SJSA1 (cell line): ENCODE measurements at regions not wholly inside any gene's neighbourhood (a gene's known extent, or its start where the extent isn't known, plus 50 kb on each side); places are given as distances from the start of the nearest gene placed in this dataset.
A peak's percentile ranks its signal among the peaks of the same experiment; 100 is the strongest.

Experiments used
- DNase-seq, 2 experiments: peaks; one replicate each; pipeline ENCODE4 v3.0.0-alpha.2; 2015 to 2020; ENCODE audit warnings: low spot score in 2 of 2, low read depth in 1 of 2
- H3K27ac ChIP-seq: fragments of 250-450 bp; sonication (Bioruptor Pico); 2 replicates; pipeline ENCODE4 v1.5.1; 2020; ENCODE audit warnings: mild to moderate bottlenecking, moderate library complexity
- H3K27me3 ChIP-seq: fragments of 250-450 bp; sonication (Bioruptor Pico); replicated peaks from 2 replicates; pipeline ENCODE4 v1.5.1; 2020; ENCODE audit warnings: mild to moderate bottlenecking, moderate library complexity
- H3K36me3 ChIP-seq: fragments of 250-450 bp; sonication (Bioruptor Pico); 2 replicates; pipeline ENCODE4 v1.5.1; 2020; ENCODE audit warnings: mild to moderate bottlenecking
- H3K4me1 ChIP-seq: fragments of 250-450 bp; sonication (Bioruptor Pico); replicated peaks from 2 replicates; pipeline ENCODE4 v1.6.1; 2021; ENCODE audit warnings: mild to moderate bottlenecking
- H3K4me3 ChIP-seq: fragments of 250-450 bp; sonication (Bioruptor Pico); 2 replicates; pipeline ENCODE4 v1.5.1; 2020; ENCODE audit warnings: mild to moderate bottlenecking
- H3K9me3 ChIP-seq: fragments of 250-450 bp; sonication (Bioruptor Pico); replicated peaks from 2 replicates; pipeline ENCODE4 v1.5.1; 2020; ENCODE audit warnings: mild to moderate bottlenecking

- Histone ChIP-seq H3K36me3 (no peaks in the 10 kb centered on the region), H3K27ac (no peak overlapping the region), H3K4me1 (no peaks in the 10 kb centered on the region), H3K9me3 (no peaks in the 10 kb centered on the region), H3K4me3 (no peak overlapping the region), H3K27me3 (no peaks in the 10 kb centered on the region)
- DNase-seq, result no peak
These were observed 340.2 kb upstream of the NOVA1 start for GRCh38 chr14:26938054-26938453.

GRCh38 chr14:26939755-26940154 lies 341.9 kb upstream of the NOVA1 start:
- Histone ChIP-seq H3K27me3 (no peaks in the 10 kb centered on the region), H3K4me1 (no peaks in the 10 kb centered on the region), H3K36me3 (no peaks in the 10 kb centered on the region), H3K4me3 (no peak overlapping the region), H3K9me3 (no peaks in the 10 kb centered on the region), H3K27ac (no peak overlapping the region)
- no peak for DNase-seq

- no peak for DNase-seq
- no peaks in the 10 kb centered on the region for H3K27me3 ChIP-seq
- H3K27ac ChIP-seq, result no peak overlapping the region
- no peak overlapping the region for H3K4me3 ChIP-seq
- H3K4me1 ChIP-seq, result no peaks in the 10 kb centered on the region
- H3K9me3 ChIP-seq, result no peaks in the 10 kb centered on the region
- H3K36me3 ChIP-seq, result no peaks in the 10 kb centered on the region
These were observed 343.7 kb upstream of the NOVA1 start for GRCh38 chr14:26941521-26941920.

- Histone ChIP-seq H3K36me3 (no peaks in the 10 kb centered on the region), H3K4me1 (no peaks in the 10 kb centered on the region), H3K4me3 (no peak overlapping the region), H3K27me3 (no peaks in the 10 kb centered on the region), H3K27ac (no peak overlapping the region), H3K9me3 (no peaks in the 10 kb centered on the region)
- DNase-seq, result no peak
These were observed 349.4 kb upstream of the NOVA1 start for GRCh38 chr14:26947265-26947664.

DNA sequence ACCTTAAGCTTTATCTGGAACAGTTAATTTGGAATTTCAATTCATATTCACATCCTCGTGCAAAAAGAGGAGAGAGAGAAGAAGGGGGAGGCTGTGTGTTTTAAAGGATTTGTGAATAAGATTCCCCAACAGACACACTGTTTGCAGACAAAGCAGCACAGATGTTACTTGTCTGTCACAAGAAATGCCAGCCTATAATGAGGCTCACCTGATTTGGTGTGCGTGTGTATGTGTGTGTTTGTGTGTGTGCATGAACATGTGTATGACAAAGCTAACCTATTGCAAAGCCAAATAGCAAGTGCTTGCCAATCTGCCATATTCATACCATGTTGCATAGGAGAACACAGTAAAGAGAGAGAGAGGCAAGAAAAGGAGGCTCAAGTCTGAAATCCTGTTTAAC lies 361.6 kb upstream of the NOVA1 start:
- Histone ChIP-seq H3K27me3 (no peaks in the 10 kb centered on the region), H3K4me1 (no peaks in the 10 kb centered on the region), H3K27ac (no peak overlapping the region), H3K36me3 (no peaks in the 10 kb centered on the region), H3K4me3 (no peak overlapping the region), H3K9me3 (no peaks in the 10 kb centered on the region)
- DNase-seq, result no peak

DNA sequence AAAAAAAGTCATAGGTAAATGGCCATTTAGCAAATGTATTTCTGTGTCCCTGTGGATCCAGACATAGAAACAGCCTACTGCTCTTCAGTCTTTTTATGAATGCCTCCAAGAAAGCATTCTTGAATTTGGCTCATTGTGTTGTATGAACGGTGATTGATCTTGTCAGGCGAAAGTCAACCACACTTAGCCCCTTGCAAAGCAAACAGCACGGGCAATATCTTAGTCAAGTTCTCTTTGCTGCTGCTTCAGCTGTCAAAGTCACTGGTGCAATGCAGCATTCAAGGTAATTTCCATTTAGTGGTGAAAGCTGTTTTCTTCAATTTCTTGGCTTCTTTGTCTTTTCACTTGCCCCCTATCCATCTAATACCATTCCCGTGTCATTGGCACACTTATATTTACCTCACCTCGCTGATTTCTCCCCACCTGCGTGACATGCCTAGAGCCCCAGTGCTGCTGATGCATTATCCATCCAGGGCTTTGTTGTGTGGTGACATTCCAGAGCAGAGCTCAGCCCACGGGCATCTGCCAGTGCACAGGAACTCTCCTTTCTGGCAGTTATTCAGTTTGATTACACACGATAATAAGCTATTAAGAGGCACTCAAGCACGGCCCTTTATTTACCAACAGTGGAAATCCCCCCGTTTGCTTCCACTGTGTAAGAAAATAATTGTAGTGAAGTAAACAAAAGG lies 362.3 kb upstream of the NOVA1 start:
- Histone ChIP-seq H3K36me3 (no peaks in the 10 kb centered on the region), H3K27me3 (no peaks in the 10 kb centered on the region), H3K4me1 (no peaks in the 10 kb centered on the region), H3K4me3 (no peak overlapping the region), H3K27ac (no peak overlapping the region), H3K9me3 (no peaks in the 10 kb centered on the region)
- no peak for DNase-seq

GRCh38 chr14:26963711-26964110 lies 365.9 kb upstream of the NOVA1 start:
- Histone ChIP-seq H3K4me3 (no peak overlapping the region), H3K9me3 (no peaks in the 10 kb centered on the region), H3K27ac (no peak overlapping the region), H3K4me1 (no peaks in the 10 kb centered on the region), H3K36me3 (no peaks in the 10 kb centered on the region), H3K27me3 (no peaks in the 10 kb centered on the region)
- DNase-seq, result no peak

DNA sequence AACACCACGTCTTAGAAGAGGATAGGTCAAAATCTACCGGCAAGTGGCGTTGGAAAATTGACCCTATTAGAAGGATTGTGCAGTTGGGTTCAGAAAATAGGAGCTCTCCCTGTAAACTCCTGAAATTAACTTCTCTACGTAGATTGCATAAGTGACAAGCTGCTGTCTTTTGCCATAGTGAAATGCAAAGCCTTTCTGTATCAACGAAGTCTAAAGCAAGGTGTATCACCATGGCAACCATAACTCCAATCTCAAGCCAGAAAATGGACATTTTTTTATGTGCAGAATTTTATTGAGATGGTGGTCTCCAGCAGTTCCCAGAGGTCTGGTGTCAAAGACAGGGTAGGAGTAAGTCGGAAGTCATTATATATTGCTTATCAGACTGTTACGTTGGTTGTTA lies 367.7 kb upstream of the NOVA1 start:
- H3K4me1 ChIP-seq, result no peaks in the 10 kb centered on the region
- DNase-seq, result no peak
- H3K27ac ChIP-seq, result no peak overlapping the region
- no peaks in the 10 kb centered on the region for H3K9me3 ChIP-seq
- H3K36me3 ChIP-seq, result no peaks in the 10 kb centered on the region
- H3K27me3 ChIP-seq, result no peaks in the 10 kb centered on the region
- H3K4me3 ChIP-seq, result no peak overlapping the region

DNA sequence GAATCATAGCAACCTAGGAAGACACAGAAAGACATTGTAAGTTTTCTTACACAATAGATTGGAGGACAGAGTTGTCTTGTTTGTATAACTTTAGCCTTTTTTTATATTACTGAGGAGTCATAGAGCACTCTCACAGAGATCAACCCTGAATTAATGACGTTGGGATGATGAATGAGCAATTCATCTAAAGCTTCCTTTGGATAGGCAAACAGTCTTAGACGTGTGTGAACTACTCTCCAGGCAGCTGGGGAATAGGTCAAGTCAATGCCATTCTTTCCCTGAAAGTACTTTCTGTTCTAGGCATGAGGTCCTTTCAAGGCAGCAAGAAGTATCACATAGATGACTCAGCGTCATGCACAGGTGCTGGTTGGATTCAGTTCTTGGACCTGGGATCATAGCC lies 369.1 kb upstream of the NOVA1 start:
- Histone ChIP-seq H3K36me3 (no peaks in the 10 kb centered on the region), H3K4me1 (no peaks in the 10 kb centered on the region), H3K9me3 (no peaks in the 10 kb centered on the region), H3K4me3 (no peak overlapping the region), H3K27ac (no peak overlapping the region), H3K27me3 (no peaks in the 10 kb centered on the region)
- no peak for DNase-seq

- H3K27ac ChIP-seq, result no peak overlapping the region
- DNase-seq, result no peak
- H3K27me3 ChIP-seq, result no peaks in the 10 kb centered on the region
- H3K36me3 ChIP-seq, result no peaks in the 10 kb centered on the region
- H3K9me3 ChIP-seq, result no peaks in the 10 kb centered on the region
- H3K4me3 ChIP-seq, result no peak overlapping the region
- H3K4me1 ChIP-seq, result no peaks in the 10 kb centered on the region
These were observed 377.1 kb upstream of the NOVA1 start for GRCh38 chr14:26974965-26975364.

DNA sequence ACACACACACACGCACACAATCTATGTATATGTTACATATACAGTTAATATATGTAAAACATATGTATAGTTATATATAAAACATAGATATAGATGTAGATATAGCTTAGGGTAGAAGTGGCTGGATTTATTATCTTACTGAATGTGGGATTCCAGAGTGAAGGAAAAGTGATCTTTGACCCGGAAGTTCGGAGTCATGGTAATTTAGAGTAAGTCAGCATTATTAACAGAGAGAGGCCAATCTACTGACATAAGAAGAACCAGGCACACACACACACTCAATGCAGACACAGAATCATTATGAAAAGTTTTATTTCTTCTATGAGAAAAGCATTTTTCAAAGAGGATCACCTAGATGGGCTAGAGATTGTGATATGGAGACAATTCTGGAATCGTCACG lies 384.2 kb upstream of the NOVA1 start:
- Histone ChIP-seq H3K36me3 (no peaks in the 10 kb centered on the region), H3K27me3 (no peaks in the 10 kb centered on the region), H3K4me1 (no peaks in the 10 kb centered on the region), H3K9me3 (no peaks in the 10 kb centered on the region), H3K27ac (no peak overlapping the region), H3K4me3 (no peak overlapping the region)
- DNase-seq, result no peak

DNA sequence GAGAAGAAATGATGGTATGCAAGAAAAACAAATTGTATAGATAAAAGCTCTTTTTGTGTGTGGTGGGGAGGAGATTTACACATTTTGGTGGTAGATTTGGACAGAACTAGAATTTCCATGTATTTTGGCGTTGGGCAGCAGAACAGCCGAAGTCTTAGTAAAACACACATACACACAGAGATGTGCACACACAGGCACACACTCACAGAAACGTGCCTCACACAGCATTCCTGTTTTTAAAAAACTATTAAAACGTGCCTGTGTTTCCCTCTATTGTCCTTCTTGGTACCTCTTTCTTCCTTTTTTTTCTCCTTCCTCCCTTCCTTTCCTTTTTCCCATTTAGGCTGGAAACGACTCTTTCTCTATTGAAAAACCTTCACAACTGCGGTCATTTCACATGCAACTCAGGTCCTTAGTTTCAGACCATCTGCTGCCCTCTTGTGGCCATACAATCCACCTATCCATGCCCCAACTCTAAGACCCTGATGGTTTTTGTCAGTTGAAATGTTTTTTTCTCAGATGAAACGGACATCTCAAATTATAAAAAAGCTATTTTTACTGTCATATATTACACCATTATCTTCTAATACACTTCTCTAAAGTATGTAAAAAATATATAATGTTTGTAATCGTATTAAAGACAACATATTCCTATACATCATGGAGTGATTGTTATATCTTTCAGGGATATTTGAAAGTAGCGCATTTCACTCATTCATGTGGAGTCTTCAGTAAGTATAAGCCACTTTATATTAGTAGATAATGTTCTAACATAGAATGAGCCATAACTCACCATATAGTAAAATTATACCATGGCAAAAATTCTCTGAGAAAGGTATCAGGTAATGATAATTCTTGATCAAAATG lies 386.7 kb upstream of the NOVA1 start:
- H3K27me3 ChIP-seq, result no peaks in the 10 kb centered on the region
- DNase-seq, result peak; percentile 8 to 45
- H3K4me3 ChIP-seq, result no peak overlapping the region
- H3K27ac ChIP-seq, result no peak overlapping the region
- no peaks in the 10 kb centered on the region for H3K36me3 ChIP-seq
- H3K9me3 ChIP-seq, result no peaks in the 10 kb centered on the region
- no peaks in the 10 kb centered on the region for H3K4me1 ChIP-seq

- Histone ChIP-seq H3K4me3 (no peak overlapping the region), H3K27ac (no peak overlapping the region), H3K4me1 (no peaks in the 10 kb centered on the region), H3K27me3 (no peaks in the 10 kb centered on the region), H3K36me3 (no peaks in the 10 kb centered on the region), H3K9me3 (no peaks in the 10 kb centered on the region)
- no peak for DNase-seq
These were observed 390.0 kb upstream of the NOVA1 start for GRCh38 chr14:26987744-26988363.

GRCh38 chr14:26990946-26991345 lies 393.1 kb upstream of the NOVA1 start:
- H3K27ac ChIP-seq, result no peak overlapping the region
- DNase-seq, result no peak
- H3K4me3 ChIP-seq, result no peak overlapping the region
- no peaks in the 10 kb centered on the region for H3K9me3 ChIP-seq
- H3K36me3 ChIP-seq, result no peaks in the 10 kb centered on the region
- H3K27me3 ChIP-seq, result no peaks in the 10 kb centered on the region
- H3K4me1 ChIP-seq, result no peaks in the 10 kb centered on the region
